ENCODE measurements at regions not wholly inside any gene's neighbourhood (a gene's known extent, or its start where the extent isn't known, plus 50 kb on each side); places are given as distances from the start of the nearest gene placed in this dataset.

GRCh38 chr4:133802359-133803140, 399.0 kb downstream of the PABPC4L start:
- Histone ChIP-seq H3K27me3 (ENCODE audit: insufficient read depth, poor library complexity, severe bottlenecking) (no peaks in the 10 kb centered on the region), H3K4me3 (replicated peaks; ENCODE audit: insufficient read depth, low read length) (no peak overlapping the region), H3K27ac (replicated peaks) (no peak overlapping the region)
- TF ChIP-seq REST (IDR thresholded peaks at IDR 0.05; ENCODE audit: insufficient replicate concordance, low read depth): no peak
- TF ChIP-seq, protein P1, sequence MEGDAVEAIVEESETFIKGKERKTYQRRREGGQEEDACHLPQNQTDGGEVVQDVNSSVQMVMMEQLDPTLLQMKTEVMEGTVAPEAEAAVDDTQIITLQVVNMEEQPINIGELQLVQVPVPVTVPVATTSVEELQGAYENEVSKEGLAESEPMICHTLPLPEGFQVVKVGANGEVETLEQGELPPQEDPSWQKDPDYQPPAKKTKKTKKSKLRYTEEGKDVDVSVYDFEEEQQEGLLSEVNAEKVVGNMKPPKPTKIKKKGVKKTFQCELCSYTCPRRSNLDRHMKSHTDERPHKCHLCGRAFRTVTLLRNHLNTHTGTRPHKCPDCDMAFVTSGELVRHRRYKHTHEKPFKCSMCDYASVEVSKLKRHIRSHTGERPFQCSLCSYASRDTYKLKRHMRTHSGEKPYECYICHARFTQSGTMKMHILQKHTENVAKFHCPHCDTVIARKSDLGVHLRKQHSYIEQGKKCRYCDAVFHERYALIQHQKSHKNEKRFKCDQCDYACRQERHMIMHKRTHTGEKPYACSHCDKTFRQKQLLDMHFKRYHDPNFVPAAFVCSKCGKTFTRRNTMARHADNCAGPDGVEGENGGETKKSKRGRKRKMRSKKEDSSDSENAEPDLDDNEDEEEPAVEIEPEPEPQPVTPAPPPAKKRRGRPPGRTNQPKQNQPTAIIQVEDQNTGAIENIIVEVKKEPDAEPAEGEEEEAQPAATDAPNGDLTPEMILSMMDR (IDR thresholded peaks at IDR 0.05; ENCODE audit: insufficient read depth, low read length): no peak
- TF ChIP-seq POLR2AphosphoS5 (IDR thresholded peaks at IDR 0.05; ENCODE audit: low read depth): no peak
- TF ChIP-seq GABPA (IDR thresholded peaks at IDR 0.05; ENCODE audit: low read depth): no peak
- TF ChIP-seq SPI1 (IDR thresholded peaks at IDR 0.05; ENCODE audit: borderline replicate concordance, low read depth): no peak
- DNase-seq (ENCODE audit: low read depth in 1 of 2, low spot score in 1 of 2): no peak

- Histone ChIP-seq H3K27me3 (ENCODE audit: insufficient read depth, poor library complexity, severe bottlenecking) (no peaks in the 10 kb centered on the region), H3K27ac (replicated peaks) (no peak overlapping the region), H3K4me3 (replicated peaks; ENCODE audit: insufficient read depth, low read length) (no peak overlapping the region)
- no peak for TF ChIP-seq GABPA (IDR thresholded peaks at IDR 0.05; ENCODE audit: low read depth)
- TF ChIP-seq POLR2AphosphoS5 (IDR thresholded peaks at IDR 0.05; ENCODE audit: low read depth): no peak
- TF ChIP-seq, protein P1 (IDR thresholded peaks at IDR 0.05; ENCODE audit: insufficient read depth, low read length): no peak
- no peak for DNase-seq (ENCODE audit: low read depth in 1 of 2, low spot score in 1 of 2)
These were observed 399.7 kb downstream of the PABPC4L start for GRCh38 chr4:133801883-133802282.

DNA sequence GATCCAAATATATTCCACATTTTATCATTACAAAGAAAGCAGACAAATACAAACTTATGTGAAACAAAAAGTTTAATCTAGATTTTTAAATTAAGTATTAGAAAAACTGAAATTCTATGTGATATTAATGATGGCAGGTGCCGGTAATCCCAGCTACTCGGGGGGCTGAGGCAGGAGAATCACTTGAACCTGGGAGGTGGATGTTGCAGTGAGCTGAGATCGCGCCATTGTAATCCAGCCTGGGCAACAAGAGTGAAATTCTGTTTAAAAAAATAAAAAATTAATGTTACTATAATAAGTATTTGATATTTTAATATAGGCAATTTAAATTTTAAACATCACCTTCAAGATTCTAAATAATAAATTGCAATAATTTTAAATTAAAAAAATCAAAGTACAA, 400.6 kb downstream of the PABPC4L start:
- Histone ChIP-seq H3K27ac (replicated peaks) (no peak overlapping the region), H3K27me3 (ENCODE audit: insufficient read depth, poor library complexity, severe bottlenecking) (no peaks in the 10 kb centered on the region), H3K4me3 (replicated peaks; ENCODE audit: insufficient read depth, low read length) (no peak overlapping the region)
- no peak for TF ChIP-seq SPI1 (IDR thresholded peaks at IDR 0.05; ENCODE audit: borderline replicate concordance, low read depth)
- TF ChIP-seq REST (IDR thresholded peaks at IDR 0.05; ENCODE audit: insufficient replicate concordance, low read depth): no peak
- TF ChIP-seq, protein P1 (IDR thresholded peaks at IDR 0.05; ENCODE audit: insufficient read depth, low read length): no peak
- TF ChIP-seq POLR2AphosphoS5 (IDR thresholded peaks at IDR 0.05; ENCODE audit: low read depth): no peak
- no peak for TF ChIP-seq GABPA (IDR thresholded peaks at IDR 0.05; ENCODE audit: low read depth)
- no peak for DNase-seq (ENCODE audit: low read depth in 1 of 2, low spot score in 1 of 2)
